Activated CD4-positive, alpha-beta T cell treated with anti-CD3 and anti-CD28 coated beads for 24 hours (primary cell): ENCODE measurements at regions not wholly inside any gene's neighbourhood (a gene's known extent, or its start where the extent isn't known, plus 50 kb on each side); places are given as distances from the start of the nearest gene placed in this dataset.
A peak's percentile ranks its signal among the peaks of the same experiment; 100 is the strongest.

Experiments used
- DNase-seq, 2 donors: peaks; one replicate each; pipeline ENCODE4 v3.0.0-alpha.2; 2020; ENCODE audit warnings: low read depth in 2 of 2

DNA sequence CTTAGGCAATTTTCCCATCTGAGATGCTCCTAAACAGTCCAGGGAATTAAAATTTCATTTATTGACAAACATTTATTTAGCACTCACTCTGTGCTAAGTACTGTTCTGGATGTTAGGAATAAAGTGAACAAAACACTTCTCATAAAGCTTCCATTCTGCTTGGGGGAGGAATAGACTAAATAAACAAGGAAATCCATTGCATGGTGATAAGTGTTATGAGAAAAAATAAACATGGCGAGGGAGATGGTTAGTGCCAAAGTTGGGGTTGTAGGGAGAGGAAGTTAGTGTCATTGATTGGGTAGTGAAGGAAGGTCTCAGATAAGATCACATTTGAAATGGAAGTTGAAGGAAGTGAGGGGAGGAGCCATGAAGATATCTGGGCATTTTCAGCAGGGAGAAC lies 72.2 kb upstream of the CES5A start:
- DNase-seq, result no peak

DNA sequence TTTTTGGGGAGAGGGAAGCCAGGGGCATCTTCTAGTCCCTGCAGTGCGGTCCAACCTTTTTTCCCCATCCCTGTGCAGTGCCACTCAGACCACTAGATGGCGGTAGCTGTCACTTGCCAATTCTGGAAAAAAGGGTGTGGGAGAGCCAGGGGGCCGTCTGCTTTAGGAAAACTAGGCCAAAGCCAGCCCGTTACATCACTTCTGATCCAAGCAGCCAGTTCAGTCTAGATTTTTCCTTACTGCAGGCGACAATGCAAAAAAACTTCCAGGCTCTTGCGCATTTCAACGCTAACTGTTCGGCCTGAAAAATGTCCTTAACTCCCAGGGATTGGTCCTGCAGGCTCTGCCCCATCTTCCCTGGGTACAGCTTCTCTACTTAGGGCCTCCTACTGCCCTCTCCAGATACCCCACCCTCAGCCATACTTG lies 69.2 kb upstream of the CES5A start:
- DNase-seq, result peak; percentile 24 to 30

DNA sequence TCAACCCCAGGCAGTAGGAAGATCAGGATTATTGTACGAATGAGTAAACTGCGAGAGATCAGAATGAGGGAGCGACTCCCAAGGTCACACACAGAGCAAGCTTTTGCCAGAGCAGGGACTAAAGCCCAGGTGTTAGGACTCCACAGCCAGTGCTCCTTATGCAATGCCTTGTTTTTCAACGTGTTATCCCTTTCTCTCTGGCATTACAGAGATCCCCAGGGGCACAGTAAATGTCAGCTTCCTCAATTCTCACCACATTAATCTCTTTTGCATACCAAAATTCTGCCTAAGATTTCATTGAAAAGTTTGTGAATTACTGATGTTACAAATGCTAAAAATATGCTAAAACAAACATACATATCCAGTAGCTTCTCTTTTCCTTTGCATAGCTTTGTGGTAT lies 68.1 kb upstream of the CES5A start:
- DNase-seq, result no peak

DNA sequence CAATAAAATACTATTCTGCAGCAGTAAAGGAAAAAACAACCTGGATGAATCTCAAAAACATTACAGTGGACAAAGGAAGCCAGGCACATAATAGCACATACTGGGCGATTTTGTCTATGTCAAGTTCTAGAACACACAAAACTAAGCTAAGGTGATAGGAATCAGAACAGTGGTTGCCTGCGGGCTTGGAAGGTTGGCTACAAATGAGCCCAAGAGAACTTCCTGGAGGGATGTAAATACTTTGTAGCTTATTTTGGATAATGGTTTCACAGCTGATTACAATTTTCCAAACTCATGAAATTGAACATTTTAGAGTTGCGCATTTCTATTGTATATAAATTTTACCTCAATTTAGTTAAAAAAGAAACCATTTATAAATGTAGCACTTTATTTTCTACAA lies 67.6 kb upstream of the CES5A start:
- DNase-seq, result no peak

DNA sequence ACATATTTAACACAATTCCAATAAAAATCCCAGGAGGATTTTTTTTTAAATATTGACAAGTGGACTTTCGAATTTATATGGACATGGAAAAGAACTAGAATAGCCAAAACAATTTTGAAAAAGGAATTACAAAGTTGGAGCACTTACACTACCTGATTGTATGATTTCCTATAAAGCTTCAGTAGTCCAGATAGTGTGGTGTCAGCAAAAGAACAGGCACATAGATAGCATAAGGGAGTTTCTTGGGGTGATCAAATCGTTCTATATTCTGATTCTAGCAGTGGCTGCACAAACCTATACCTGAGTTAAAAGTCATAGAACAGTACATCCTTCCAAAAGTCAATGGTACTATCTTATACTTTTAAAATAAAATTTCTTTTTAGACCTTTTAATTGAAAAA lies 66.4 kb upstream of the CES5A start:
- DNase-seq, result no peak

DNA sequence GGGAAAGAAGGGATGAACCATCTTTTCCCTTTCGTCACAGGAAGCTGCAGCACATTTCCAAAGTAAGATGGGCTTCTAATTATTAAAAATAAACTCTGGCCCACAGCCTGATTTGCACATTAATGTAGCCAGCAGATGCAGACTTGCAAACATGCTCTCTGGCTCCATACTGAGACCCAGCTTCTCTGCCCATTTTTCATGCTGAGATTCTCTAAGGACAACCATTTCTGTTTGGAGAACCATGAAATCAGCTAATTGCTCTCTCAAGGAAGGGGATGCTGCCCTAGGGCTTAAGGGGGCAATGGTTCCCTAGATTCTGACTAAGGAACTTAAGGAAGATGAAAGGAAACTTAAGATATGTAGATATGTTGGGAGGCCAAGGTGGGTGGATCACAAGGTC lies 63.0 kb upstream of the CES5A start:
- no peak for DNase-seq

DNA sequence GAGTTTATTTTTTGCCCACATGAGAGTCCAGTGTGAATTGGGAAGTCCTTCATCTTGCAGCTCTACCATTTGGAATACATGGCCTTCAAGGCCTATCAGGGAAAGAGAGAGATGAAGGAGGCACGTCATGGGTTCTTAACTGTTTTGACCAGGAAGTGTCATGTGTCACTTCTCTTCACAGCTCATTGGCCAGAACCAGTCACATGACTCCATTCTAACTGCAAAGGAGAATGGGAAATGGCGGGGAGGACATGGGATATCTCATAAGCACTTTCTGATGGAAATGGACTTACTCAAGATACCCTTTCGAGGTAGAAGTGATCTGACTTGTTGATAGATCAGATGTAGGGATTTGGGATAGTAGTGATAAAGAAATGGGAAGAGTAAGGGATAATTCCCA lies 57.9 kb upstream of the CES5A start:
- no peak for DNase-seq

DNA sequence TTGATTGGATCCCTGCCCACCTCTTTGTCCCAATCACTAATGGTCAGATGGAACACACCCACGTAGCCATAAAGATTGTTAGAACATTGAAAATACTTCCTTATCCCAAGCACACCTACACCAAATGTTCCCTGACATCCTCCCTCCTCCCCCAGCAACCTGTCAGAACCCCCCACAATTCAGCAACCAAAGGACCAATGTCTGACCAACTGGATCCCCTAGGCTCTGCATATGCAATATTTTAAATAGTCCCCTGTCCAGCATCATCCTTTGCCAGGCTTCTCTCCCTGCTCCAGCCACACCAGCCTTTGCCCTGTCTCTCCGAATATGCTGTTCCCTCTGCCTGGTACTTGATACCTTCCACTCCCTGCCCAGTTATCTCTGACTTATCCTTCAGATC lies 54.9 kb upstream of the CES5A start:
- DNase-seq, result no peak

DNA sequence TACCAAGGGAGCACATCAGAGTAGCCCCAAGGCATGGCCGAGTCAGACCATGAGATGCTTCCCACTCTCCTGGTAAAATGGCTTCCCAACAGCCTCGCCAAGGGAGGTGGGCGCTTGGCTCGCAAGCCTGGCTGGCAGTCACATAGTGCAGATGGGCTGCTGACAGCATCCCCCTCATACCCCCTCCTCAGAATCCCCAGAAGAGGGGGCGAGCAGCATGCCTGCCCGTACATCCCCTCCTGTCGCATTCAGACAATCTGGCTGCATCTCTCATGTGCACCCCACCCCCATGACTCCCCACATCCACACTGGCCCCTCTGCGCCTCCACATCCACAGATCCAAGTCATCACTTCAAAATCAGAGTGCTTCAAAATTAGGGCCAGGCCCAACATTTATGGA lies 54.0 kb upstream of the CES5A start:
- no peak for DNase-seq

DNA sequence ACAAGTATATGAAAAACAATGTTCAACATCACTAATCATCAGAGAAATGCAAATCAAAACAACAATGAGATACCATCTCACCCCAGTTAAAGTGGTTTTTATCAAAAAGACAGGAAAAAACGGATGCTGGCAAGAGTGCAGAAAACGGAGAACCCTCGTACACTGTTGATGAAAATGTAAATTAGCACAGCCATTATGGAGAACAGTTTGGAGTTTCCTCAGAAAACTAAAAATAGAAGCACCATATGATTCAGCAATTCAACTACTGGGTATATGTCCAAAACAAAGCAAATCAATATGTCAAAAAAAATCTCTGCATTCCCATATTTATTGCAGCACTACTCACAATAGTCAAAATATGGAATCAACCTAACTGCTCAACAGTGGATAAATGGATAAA lies 50.1 kb upstream of the CES5A start:
- no peak for DNase-seq
